ENCODE measurements at regions not wholly inside any gene's neighbourhood (a gene's known extent, or its start where the extent isn't known, plus 50 kb on each side); places are given as distances from the start of the nearest gene placed in this dataset.

DNA sequence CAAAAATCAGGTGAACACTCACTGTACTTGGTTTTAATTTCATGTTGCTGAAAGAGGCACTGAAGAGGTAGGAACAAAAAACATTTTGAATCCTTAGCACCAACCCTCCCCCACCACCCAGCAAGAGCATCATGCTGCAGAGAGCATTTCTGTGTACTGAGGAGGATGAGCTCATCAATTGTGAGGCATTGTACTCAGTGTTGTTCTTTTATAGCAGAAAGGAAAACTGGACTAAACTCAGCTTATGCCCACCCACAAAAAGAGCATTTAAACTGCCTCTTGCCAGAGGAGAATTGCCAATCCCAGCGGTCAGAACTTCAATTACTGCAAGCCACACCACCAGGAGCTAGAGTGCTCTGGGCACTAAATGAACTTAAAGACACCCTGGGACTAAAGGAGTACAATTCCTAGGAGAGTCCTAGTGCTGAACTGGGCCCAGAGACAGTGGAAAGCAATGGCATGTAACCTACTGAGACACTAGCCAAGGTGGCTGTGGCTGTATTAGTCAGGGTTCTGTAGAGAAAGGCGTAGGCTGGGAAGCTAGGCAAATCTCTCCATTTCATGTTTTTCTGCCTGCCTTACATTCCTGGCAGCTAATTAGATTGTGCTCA lies 280.7 kb upstream of the KLHL4 start:
- TF ChIP-seq, protein P1, sequence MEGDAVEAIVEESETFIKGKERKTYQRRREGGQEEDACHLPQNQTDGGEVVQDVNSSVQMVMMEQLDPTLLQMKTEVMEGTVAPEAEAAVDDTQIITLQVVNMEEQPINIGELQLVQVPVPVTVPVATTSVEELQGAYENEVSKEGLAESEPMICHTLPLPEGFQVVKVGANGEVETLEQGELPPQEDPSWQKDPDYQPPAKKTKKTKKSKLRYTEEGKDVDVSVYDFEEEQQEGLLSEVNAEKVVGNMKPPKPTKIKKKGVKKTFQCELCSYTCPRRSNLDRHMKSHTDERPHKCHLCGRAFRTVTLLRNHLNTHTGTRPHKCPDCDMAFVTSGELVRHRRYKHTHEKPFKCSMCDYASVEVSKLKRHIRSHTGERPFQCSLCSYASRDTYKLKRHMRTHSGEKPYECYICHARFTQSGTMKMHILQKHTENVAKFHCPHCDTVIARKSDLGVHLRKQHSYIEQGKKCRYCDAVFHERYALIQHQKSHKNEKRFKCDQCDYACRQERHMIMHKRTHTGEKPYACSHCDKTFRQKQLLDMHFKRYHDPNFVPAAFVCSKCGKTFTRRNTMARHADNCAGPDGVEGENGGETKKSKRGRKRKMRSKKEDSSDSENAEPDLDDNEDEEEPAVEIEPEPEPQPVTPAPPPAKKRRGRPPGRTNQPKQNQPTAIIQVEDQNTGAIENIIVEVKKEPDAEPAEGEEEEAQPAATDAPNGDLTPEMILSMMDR (IDR thresholded peaks at IDR 0.05; ENCODE audit: control extremely low read depth, extremely low read depth, low read depth, missing control alignments), result no peak
- ChIA-PET CTCF (no interaction called here), POLR2A (no interaction called here)
- no peak for DNase-seq (ENCODE audit: extremely low spot score)

DNA sequence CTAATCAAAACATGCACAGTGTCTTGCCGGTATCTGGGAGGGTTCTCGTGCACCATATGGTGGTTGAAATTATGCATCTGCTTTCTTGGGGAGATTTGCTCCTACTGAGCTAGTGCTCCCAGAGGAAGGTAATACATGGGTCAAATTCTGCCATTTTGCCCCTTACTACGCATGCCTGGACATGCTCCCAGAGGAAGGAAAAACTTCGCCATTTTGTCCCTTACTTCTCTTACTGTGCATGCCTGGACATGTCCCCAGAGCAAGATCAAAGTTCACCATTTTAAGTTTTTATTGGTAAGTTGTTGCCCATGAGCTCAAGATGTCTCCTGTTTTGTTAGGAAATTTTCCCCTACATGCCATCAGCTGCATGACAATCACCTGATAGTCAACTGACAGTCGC lies 252.1 kb upstream of the KLHL4 start:
- DNase-seq (ENCODE audit: extremely low spot score), result no peak
- TF ChIP-seq, protein P1 (IDR thresholded peaks at IDR 0.05; ENCODE audit: control extremely low read depth, extremely low read depth, low read depth, missing control alignments), result no peak
- CTCF ChIA-PET, result no interaction called here
- POLR2A ChIA-PET, result no interaction called here

DNA sequence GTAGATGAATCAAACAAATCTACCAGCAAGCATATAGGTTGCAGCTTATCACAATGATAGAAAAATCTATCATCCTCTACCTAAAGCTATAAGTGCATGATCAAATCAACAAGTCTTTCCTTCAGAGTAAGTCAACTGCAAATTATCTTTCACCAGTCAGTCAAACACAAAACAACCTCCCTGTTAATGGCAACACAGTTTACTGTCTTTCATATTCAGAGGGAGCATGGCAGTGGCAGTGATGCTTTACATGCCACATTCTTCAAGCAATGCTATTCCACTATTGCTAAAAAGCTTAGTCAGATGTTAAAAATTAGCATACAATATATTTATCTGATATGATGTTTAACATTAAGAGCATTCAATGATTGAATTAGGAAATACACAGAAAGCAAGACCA lies 245.1 kb upstream of the KLHL4 start:
- ChIA-PET POLR2A (no interaction called here), CTCF (no interaction called here)
- no peak for DNase-seq (ENCODE audit: extremely low spot score)
- TF ChIP-seq, protein P1 (IDR thresholded peaks at IDR 0.05; ENCODE audit: control extremely low read depth, extremely low read depth, low read depth, missing control alignments), result no peak

DNA sequence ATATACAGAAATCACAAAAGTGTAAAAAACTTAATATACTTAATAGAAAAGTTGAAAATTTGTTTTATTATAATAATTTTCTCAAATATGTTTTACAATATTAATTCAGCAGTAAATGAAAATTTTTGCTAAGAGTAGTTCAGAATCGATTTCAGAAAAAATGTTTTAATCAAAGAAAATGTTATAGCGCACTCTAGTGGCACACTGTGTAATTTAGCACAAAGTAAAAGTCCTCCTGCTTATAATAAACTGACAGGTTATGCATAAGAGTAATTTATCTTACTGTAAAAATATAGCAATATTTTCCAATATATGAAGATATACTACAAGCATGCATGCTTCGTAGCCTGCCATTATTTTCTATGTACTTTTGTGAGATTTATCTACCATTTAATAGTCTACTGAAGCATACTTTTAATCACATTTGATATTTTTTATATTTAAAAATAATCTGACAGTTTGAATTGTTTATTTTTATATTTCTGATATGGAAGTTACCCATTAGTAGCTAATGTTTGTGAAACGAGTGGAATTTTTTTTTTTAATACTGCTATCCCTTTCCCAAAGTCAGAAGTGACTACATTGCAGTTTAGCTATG lies 217.9 kb upstream of the KLHL4 start:
- TF ChIP-seq, protein P1 (IDR thresholded peaks at IDR 0.05; ENCODE audit: control extremely low read depth, extremely low read depth, low read depth, missing control alignments), result peak; percentile 44
- ChIA-PET CTCF (no interaction called here), POLR2A (no interaction called here)
- peak; percentile 1 for DNase-seq (ENCODE audit: extremely low spot score)

DNA sequence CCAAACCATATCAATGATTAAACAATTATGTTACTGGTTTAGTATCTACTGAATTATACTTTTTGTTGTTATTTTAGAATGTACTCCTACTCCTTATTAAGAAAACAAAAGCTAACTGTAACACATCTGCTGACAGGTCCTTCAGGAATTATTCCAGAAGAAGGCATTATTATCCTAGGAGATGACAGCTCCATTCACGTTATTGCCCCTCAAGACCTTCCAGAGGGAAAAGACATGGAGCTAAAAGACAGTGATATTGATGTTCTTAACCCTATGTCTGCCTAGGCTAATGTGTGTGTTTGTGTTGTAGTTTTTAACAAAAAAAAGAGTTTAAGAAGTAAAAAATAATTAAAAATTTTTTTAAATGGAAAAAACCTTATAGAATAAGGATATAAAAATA lies 206.8 kb upstream of the KLHL4 start:
- TF ChIP-seq, protein P1 (IDR thresholded peaks at IDR 0.05; ENCODE audit: control extremely low read depth, extremely low read depth, low read depth, missing control alignments), result no peak
- DNase-seq (ENCODE audit: extremely low spot score), result no peak
- ChIA-PET POLR2A (no interaction called here), CTCF (no interaction called here)

DNA sequence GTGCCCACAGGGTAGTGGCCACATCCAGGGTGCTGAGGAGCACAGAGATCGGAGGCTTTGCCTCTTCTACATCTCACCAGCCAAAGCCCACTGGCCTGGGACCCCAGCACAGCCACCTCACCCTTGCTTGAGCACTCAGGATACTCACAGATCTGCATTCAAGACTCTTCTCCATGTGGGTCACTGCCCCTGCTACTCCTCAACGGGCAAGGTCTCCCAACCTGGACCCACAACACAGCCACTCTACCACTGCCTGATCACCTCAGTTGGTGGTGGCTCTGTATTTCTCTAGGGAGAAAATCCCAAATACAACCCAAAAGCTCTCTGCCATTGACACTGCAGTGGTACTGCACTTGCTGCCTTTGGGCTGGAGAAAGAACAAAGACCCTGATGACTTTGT lies 190.3 kb upstream of the KLHL4 start:
- ChIA-PET CTCF (no interaction called here), POLR2A (no interaction called here)
- TF ChIP-seq, protein P1 (IDR thresholded peaks at IDR 0.05; ENCODE audit: control extremely low read depth, extremely low read depth, low read depth, missing control alignments), result no peak
- DNase-seq (ENCODE audit: extremely low spot score), result no peak
